GM21717 (cell line): ENCODE measurements at regions not wholly inside any gene's neighbourhood (a gene's known extent, or its start where the extent isn't known, plus 50 kb on each side); places are given as distances from the start of the nearest gene placed in this dataset.

Source experiments
- ATAC-seq: cut with Tn5 transposase; IDR thresholded peaks from one replicate; pipeline ENCODE4 v1.9.1; 2021; ENCODE audit warnings: mild to moderate bottlenecking, moderate library complexity; ENCODE audit not compliant: unreplicated experiment

GRCh38 chr20:22908944-22909343 is 126.2 kb upstream of the SSTR4 start:
- no peak for ATAC-seq

- no peak for ATAC-seq
Measured at GRCh38 chr20:22909436-22909835, 125.7 kb upstream of the SSTR4 start.

GRCh38 chr20:22910287-22910852 is 124.7 kb upstream of the SSTR4 start:
- ATAC-seq = no peak

DNA sequence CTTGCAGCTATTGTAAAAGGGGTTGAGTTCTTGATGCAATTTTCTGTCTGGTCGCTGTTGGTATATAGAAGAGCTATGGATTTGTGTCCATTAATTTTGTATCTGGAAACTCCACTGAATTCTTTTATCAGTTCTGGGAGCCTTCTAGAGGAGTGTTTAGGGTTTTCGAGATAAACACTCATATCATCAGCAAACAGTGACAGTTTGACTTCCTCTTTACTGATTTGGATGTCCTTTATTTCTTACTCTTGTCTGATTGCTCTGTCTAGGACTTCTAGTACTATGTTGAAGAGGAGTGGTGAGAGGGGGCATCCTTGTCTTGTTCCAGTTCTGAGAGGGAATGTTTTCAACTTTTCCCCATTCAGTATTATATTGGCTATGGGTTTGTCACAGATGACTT is 120.8 kb upstream of the SSTR4 start:
- ATAC-seq = no peak

- ATAC-seq = no peak
Measured at GRCh38 chr20:22915512-22915911, 119.6 kb upstream of the SSTR4 start.

GRCh38 chr20:22916021-22916842 is 118.9 kb upstream of the SSTR4 start:
- no peak for ATAC-seq

DNA sequence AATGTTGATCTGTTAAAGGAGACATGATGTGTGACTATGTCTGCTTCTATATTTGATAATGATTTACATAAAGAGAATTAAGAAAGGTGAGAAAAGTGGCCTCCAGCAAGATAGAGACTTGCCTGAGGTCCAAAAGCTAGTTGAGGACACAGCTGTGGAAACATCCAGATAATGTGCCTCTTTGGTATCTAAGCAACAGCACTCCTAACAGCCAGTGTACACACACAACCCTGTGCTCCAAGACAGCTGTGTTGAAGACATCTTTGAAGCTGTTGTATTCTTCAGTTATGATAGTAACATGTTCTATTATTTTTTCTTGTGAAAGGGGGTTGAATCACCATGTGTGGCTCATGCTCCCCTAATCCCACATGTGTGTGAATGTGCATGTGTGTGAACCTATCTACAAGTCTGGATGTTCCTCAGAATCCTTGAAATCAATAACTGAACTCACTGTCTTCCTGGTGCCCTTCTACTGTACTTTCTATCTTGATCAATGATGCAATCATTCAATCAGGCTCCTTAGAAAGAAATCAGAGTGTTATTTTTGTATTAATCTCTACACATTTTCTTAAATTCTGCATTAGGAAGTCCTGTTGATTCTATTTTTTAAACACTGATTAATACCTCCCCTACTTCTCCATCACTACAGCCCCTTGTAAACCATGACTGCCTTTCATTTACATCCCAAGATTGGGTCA is 116.7 kb upstream of the SSTR4 start:
- no peak for ATAC-seq

DNA sequence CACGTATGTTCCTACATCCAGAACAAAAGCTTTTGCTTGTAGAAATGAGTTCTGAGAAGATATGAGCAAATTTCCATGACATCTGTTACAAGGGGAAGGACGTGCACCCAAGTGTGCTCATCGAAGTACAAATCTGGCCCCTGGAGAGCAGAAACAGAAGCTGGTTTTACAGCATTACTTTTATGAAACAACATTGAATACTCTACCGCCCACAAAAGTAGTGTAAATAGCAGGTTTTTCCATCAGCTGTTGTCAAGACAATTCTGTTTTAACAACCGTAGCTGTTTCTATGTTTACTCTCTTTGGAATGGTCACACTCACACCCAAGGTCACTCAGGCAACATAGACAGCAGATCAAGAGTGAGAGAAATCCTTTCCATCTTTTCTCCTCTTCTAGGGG is 114.2 kb upstream of the SSTR4 start:
- no peak for ATAC-seq

DNA sequence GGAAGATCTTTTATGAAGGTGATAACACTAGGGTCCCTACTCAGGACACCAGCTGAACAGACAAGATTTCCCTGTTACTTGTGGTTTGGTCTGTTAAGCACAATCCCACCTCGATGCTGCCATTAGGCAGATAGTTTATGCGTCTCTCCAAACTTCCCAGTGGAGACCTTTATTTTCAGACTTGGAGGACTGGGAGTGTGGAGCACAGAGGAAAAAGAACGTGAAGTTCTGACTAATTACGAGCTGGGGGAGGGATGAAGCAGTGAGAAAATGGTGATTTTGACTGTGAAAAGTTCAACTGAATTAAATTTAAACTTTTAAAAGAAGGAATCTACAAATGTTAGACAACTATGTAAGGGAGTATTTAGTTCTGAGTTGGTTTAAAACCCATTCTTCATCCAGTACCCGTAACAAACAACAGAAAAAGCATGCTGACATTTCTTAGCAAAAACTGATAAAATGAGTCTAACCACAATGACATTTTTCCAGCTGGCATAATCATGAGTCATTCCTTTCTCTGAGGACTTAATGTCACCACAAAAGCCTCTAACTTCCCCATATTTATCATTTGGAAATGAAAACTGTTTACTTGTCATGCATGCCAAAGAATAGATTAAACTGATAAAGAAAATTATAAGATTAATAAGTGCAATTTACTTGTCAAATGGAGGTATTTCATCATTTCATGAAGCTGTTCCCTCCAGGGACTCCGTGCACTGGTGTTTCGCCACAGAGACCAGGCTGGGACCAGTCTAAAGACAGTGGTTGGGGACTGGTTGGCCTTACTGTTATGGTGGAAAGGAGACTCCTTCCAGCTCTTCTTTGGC is 113.3 kb upstream of the SSTR4 start:
- no peak for ATAC-seq

GRCh38 chr20:22922987-22923386 is 112.1 kb upstream of the SSTR4 start:
- no peak for ATAC-seq

DNA sequence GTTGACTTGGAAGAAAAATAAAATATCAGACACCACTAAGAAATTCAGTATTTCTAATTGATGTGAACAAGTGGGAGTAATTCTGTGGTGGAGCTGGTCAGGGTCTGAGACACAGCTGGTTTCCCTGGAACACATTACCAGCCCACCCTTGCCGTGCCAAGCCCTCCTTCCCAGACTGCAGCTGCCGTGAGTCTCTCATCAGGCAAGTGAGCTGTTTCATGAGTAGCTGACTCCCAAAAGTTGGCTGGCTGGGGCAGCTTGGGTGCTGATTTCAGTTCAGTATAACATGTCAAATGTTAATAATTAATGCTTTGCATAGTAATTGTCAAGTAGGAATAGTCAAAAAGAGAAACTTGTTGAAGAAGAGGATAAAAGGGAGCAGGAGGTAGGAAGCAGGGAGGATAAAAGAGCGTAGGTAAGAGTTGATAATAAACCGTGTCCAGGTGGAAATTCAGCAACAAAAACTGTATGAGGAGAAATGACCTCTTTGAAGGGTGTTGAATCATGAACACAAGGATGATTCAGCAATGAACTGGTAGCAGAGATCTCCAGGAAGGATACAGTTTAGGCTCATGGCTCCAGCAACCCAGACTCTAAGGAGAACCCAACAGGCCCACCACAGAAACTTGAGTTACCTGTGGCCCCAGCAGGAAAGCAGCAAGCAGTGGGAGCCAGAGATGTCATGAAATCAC is 110.9 kb upstream of the SSTR4 start:
- ATAC-seq = no peak

DNA sequence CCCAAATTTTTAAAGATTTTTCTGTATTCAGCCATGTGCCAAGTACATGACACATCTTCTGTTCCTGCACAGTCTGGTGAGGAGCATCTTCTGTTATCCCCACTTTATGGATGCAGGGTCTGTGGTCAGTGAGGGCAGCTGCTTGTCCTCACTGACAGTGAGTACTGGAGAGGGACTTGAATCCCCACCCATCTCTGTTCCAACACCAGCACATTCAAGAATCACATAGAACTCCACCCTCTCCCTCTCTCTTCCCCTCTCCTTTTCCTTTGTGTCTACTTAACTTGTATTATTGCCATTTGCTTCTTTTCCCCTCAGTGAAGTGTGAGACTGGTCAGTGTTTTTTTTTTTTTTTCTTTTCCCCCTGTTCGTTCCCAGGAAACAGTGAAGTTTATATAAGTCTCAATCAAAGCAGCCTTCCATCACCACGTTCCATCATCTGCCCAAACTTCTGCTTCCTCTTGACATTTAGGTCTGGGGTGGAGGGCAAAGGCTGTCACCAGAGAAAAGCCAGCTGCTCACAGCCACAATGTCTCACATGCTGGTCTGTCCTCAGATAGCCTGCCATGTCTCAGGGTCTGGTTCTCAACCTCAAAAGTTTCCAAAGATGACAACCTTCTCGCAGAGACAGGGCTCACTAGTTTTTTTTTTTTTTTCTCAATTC is 110.0 kb upstream of the SSTR4 start:
- no peak for ATAC-seq

DNA sequence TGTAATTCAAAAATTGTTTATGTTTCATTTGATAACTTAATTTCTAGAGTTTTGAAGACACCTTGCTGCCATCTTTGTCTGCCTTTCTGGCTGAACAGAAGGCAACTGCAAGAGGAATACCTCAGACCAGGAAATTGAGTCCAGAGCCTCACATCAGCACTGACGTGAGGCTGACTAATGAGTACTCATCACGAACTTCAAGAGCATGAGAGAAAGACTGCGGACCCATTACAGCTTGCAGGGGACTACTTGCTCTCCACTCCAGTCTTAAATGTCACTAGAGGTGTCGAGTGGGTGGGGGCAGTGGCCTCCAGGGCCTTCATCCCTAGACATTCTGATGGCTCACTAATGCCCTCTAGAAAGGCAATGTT is 109.5 kb upstream of the SSTR4 start:
- no peak for ATAC-seq

- no peak for ATAC-seq
Measured at GRCh38 chr20:22927537-22927936, 107.6 kb upstream of the SSTR4 start.

DNA sequence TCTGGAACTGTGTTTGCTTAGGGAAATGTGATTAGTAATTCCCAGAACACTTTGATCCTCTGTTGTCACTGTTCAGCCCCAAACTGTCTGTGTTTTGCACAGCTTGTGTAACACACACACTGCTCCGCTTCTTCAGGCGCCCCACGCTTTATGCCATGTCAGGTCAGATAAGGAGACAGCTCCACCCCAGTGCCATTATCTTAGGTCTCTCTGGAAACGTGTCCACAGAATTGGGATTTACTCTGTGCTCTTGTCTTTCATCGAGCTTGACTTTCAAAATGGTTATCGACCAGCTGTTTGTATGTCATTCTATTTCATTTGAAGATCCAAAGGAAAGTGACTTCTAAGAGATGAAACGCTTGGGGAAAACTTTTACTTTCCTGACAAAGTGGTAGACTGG is 106.4 kb upstream of the SSTR4 start:
- no peak for ATAC-seq

DNA sequence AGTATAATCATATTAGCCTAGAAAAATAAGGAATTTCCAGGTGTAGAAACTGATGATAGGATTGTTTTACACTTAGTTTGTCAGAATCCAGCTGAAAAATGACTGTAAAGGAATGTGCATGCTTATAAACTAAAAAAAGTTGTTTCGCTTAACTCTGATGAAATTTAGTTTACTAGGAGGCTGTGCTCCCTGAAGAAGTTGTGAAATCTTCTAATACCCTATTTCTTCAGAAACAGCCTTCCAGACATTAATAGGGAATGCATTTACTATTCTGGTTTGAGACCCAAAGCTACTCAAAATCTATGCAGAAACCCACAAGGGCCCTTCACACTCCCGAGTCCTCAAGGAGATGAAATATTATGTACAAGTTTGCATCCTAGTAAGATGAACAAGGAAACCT is 105.5 kb upstream of the SSTR4 start:
- ATAC-seq = no peak

GRCh38 chr20:22931653-22932608 is 103.2 kb upstream of the SSTR4 start:
- ATAC-seq = no peak

- ATAC-seq = no peak
Measured at GRCh38 chr20:22939181-22939580, 95.9 kb upstream of the SSTR4 start.

DNA sequence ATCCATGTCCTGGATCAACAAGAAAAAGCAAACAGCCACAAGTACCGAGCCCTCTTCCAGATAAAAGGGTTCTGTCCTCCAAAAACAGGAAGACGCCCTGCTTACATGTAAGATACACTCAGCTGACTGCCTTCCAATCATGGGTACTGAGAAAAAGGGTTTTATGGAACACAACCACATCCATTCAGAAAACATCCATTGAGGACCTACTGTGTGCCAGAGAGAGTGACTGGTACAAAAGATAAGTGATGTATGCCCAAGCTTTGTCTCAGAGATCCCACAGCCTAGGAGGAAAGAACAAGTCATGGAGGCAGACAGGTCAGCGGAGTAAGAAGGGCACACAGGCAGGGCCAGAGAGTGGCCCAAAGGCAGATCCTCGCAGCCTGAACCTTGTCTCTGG is 94.8 kb upstream of the SSTR4 start:
- ATAC-seq = no peak
